NCI-H1105 (cell line): ENCODE measurements at regions not wholly inside any gene's neighbourhood (a gene's known extent, or its start where the extent isn't known, plus 50 kb on each side); places are given as distances from the start of the nearest gene placed in this dataset.
"Not testable (repeated sequence)": the region's sequence is repeated elsewhere in the genome, so short reads cannot be mapped to it uniquely, and the experiment has no call there.

Source experiments
- DNase-seq: peaks from one replicate; lab custom pipeline; 2025; lab: John Stamatoyannopoulos, UW

- no peak for DNase-seq
Measured at GRCh38 chr14:105876829-105877228, 350.4 kb downstream of the TMEM121 start.

- no peak for DNase-seq
Measured at GRCh38 chr14:105877645-105878044, 351.3 kb downstream of the TMEM121 start.

- no peak for DNase-seq
Measured at GRCh38 chr14:105878125-105878524, 351.7 kb downstream of the TMEM121 start.

DNA sequence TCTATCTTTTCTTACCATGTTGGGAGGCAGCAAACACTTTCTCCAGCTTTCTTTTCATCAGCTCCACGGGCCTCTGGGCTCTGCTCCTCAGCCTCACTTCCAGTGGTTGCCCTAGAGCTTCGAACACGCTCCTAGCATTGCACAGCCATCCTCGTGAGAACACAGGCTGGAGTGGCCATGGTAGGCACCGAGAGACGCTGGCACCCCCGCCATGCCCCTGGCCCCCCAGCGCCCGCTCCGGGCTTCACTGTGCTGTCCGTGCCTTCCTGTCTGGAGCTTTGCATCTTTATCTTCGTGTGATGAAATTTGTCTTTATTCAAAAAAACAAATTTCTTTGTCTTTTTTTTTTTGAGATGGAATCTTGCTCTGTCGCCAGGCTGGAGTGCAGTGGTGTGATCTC lies 352.2 kb downstream of the TMEM121 start:
- DNase-seq, result no peak

DNA sequence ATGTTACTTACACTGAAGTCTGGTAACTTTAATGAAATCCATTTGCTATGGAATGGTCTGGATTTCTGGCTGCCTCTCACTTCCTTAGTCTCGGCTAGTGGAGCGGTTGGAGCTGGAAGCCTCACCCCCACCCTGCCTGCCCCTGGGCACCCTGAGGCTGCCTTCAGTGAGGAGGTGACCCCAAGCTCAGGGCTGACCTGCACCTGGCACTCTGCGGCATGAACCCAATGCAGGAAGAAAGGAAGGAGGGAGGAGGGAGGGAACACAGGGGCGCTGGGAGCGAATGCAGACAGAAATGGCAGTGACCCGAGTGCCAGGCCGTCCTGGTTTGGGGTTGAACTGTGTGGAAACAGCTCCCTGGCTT lies 353.1 kb downstream of the TMEM121 start:
- DNase-seq, result no peak

DNA sequence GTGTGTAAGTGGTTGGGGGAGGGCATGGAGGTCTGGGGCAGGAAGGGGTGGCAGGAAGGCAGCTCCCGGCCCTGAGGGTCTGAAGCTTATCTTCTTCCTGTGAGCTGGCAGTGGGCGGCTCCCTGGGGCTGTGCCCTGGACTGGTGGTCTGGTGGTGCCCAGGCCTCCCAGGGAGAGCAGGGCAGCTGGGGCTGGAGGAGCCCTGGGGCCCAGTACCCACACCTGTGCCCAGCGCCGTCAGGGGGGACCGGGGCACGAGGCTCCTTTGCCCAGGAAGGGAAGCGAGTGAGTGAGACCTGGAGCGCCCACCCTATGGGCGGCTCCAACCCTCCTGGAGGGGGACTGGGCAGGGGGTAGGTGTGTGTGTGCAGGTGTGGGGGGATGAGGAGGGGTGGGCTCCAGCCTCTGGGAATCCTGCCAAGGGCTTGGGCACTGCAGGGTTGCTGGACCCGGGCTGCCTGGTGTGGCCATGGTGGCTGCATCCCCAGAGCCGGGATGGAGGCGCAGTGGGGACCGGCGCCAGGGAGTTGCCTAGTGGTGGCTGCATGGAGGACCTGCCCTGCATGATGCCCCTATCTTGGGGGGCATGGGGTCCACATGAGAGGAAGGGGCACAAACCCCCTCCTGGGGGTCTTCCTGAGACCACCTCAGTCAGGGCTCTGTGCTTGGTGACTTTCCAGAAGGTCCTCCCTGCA lies 353.6 kb downstream of the TMEM121 start:
- no peak for DNase-seq

DNA sequence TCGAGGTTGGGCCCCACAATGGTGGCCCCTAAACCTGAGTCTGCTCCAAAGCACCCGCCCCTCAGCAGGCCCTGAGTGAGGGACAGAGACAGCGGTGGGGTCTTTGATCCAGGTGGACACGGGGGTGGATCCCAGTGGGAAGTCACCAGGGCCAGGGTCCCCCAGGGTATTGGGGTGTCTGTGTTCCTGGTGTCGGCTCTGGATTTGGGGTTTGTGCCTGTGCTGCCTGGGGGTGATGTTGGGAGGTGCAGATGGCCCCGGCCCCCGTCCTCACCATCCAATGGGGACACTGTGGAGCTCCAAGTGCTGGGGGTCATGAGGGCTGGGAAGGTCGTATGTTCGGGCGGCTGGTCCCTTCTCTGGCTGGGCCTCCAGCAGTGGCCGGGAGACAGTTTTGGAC lies 354.2 kb downstream of the TMEM121 start:
- no peak for DNase-seq

- no peak for DNase-seq
Measured at GRCh38 chr14:105881021-105881930, 354.9 kb downstream of the TMEM121 start.

DNA sequence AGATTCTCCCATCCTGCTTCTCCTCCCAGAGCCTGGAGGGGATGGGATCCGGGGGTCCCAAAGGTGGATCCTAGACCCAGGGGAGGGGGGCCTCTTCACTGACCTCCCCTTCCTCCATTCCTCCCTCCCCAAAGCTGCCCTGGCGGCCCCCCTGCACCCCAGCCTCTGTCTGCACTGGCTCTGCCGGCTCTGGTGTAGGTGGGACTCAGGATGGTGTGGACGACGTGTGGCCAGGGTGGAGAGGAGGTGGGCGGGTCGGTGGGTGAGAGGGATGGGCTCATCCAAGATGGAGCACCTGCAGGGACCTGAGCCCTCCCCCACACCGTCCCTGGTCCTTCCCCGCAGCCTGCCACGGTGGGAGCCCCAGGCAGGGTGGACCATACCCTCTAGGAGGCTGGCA lies 355.6 kb downstream of the TMEM121 start:
- DNase-seq, result not testable (repeated sequence)

- no peak for DNase-seq
Measured at GRCh38 chr14:105882626-105883025, 356.2 kb downstream of the TMEM121 start.

DNA sequence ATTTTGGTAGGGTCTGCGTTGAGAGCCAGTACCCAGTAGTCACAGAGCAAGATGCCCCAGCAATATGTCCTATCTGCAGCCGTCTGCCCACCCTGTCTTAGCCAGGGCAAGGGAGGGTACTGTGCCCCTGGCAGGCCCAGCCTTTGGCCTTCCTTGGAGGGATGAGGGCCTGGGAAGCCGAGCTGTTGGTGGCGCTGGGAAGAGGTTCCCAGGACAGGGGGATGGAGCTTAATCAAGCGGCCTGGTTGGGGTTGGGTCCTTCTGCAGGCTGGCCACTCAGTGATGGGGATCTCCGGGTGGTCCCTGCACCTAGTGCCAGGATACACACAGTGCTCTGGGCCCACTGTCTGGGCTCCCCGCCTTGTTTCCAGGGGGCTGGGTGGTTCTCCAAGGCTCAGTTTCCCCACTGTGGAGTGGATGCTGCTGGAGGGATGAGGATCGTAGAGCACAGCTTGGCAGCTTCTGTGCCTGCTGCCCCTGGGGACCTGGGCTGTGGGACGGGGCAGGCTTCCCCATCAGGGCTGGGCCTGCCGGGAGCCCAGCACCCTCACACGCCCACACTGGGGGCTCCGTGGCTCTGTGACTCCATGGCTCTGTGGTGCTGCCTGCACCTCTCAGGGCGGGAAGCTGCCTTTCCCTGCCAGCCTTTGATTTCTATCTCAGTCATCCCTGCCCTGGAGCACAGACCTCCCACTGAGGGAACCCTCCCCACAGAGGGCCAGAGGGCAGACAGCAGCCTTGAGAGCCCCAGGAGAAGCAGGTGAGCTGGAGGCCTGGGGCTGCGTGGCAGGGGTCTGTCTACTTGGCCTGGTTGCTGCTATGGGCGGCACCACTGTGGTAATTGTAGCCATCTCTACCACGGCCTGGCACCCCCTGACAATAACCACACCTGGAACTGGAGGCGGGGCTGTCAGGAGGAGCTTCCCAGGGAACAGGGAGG lies 357.0 kb downstream of the TMEM121 start:
- DNase-seq, result no peak

DNA sequence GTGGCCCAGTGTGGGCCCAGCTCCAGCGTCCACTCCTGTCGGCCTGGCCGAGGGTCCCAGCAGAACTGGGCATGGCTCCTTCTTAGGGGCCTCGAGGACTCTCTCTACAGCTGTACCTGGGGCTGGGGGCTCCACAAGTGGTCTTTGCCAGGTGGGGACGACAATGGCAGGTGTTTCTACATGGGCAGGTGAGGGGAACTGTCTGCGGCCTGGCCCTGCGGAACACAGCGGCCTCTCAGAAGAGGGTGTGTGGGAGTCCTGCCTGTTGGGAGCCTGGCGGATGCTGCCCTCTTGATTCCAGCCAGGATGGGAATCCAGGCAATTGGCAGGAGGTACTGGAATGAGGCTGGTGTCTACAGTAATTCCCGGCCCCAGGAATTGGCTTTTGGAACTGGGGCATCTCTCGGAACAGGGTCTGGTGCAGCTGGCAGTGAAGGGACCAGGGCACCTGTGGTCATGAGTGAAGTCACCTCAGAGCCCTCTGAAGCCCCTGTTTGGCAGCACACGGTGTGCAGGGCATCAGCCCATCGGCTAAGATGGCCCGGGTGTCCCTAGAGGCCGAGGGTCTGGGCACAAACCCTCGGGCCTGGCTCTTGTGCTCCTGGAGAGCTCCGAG lies 357.9 kb downstream of the TMEM121 start:
- not testable (repeated sequence) for DNase-seq

DNA sequence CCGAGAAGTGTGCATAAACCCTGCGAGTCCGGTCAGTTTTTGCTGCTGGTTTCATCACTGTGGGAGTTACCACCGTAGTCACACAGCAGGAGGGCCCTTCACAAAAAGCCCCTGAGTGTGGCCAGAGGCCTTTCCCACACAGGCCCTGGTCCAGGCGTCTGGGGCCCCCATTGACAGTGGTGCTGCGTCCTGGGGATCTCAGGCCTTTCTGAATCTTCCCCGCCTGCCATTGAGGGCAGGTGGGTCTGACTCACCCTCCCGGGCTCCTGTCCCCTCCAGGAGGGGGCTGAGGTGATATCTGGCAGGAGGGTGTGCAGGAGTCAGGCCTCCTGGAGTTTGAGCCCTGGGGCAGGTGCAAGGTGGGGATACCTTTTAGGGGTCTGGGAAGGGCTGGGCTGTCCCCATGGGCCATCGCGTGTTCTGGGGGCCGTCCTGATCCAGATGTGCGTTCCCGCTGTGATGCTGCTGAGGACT lies 358.5 kb downstream of the TMEM121 start:
- DNase-seq, result no peak

DNA sequence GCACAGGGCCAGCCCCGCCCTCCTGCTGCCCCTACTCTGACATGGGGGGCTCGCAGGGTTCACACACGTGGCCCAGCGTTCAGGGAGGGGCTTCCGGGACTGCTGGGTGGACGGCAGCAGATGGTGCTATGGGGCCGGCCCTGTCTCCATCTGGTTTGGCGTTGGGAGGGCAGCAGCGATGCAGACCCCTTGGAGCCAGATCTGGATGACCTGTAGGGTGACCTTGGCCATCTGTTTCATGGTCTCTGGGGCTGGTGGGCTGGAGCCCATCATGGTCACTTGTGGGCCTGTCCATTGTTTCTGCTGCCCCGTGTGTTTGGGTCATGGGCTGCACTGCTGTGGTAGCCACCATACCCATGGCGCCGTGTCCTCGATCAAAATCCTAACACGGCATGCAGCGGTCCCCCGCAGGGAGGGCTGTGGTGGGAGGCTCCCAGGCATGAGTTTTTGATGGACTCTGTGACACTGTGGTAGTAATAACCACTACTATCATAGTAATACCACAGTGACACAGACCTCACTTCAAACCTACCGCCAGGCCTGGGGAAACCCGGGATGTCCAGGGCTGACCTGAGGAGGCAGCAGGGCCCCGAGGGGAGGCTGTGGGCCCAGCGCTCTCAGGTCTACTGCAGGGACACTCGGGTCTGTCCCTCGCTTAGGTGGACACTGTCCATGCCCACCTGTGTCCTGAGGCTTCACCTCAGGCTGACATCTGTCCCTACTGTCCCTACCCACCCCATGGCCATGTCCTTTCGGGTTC lies 359.4 kb downstream of the TMEM121 start:
- DNase-seq, result no peak

DNA sequence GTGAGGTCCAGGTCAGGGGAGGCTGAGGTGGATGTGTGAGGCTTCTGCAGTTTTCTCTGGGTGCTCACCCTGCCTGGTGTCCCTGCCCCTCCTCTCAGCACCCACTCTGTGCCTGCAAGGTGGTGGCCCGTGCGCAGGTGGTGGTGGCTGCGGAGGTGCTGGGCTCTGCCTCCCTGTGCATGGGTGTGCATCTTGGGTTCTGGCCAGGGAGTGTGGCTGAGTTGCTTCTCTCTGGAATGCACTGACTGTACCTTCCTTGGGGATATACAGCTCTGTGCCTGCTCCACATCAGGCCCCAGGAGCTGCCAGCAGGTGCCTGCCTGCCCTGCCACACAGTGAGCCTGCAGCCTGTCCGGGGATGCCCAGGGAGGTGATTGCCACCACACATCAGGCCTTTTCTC lies 360.4 kb downstream of the TMEM121 start:
- DNase-seq, result not testable (repeated sequence)

DNA sequence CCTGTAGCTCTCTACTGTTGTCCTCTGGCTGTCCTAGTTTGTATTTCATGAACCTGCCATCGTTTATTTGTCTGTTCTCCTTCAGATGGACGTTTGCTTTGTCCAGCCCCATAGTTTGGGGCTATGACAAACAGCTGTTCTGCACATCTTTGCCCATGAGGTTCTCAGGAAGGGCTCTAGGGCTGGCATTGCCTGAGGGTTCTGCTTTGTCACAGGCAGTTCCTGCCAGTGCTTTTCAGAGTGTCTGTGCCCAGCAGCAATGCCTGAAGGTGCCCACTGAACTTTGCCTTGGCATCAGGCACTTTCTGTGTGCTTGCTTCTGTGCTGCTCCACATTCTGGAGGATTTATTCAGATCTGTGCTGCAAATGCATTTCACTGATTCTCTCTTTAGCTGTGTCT lies 361.3 kb downstream of the TMEM121 start:
- no peak for DNase-seq

DNA sequence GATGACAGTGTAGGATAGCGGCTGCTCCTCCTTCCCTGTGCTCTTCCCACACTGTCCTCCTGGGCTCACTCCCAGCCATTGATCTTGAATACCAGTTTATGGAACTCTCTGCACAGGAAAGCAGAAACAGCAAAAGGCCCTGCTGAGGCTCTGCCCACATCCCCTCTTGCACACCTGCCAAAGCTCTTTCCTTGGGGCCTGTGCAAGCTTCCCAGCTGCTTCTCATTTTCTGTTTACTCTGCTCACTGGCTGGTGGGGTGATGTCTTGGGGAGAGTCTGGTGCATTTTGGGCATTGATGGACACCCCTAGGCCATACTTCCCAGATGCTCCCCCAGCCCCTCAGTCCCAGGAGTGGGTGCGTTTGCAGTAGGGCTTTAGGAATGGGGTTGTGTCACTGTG lies 361.8 kb downstream of the TMEM121 start:
- DNase-seq, result no peak

DNA sequence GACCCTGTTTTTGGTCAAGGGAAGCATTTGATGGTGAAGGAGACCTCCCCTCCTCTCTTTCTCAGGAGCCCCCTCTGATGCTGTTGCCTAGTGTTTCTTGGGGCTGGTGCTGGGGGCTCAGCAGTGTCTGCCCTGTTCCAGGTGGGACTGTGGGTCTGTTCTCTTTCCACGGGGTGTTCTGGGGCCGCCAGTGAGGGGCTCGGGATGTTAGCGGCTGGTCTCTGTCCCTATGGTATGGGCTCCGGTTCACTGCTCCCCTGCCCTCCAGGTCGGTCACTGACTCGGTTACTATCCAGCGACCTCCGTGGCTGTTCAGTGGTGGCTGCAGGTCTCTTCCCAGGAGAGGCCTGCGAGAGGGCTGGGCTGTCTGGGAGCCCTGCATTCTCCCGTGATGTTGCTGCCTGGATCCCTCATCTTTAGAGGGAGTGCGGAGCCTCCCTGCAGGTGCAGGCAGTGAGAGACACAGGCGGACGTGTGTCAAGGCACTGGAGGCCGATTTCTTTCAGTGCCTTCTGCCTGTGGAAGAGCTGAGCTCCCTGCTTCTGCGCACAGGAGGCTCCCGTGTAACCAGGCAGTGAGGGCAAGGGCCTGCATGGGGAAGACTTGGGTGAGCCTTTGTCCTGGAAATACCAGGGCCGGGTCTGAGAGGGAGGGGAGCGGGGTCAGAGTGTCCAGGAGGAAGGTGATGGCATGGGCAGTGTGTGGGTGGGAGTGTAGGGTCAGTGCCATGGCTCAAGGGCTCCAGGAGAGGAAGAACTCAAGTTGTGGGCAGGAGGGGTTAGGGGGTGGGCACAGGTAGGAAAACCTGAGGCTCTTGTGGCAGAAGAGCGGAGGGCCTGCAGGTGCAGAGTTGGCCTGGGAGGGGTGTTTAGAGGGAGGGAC lies 362.6 kb downstream of the TMEM121 start:
- no peak for DNase-seq

GRCh38 chr14:105889666-105890473 lies 363.5 kb downstream of the TMEM121 start:
- DNase-seq, result no peak
